Caco-2 (cell line): ENCODE measurements at regions not wholly inside any gene's neighbourhood (a gene's known extent, or its start where the extent isn't known, plus 50 kb on each side); places are given as distances from the start of the nearest gene placed in this dataset.

Experiments used
- BruUV-seq: library from RNA; stranded (reverse); fragments of 400-500 nt; replicated peaks from 2 replicates; lab custom pipeline; 2021; lab: Mats Ljungman, UMichigan
- CTCF ChIA-PET: fragments of 300-600 bp; sonication (Branson Sonifier 250); formaldehyde crosslinking; loops from one replicate; lab custom pipeline; 2022; ENCODE audit warnings: antibody characterized with exemption; lab: Charles Lee
- POLR2A ChIA-PET: fragments of 300-600 bp; sonication (Branson Sonifier 250); formaldehyde crosslinking; loops from one replicate; lab custom pipeline; 2022; ENCODE audit warnings: antibody characterized with exemption; lab: Charles Lee
- DNase-seq, 2 experiments: peaks; one replicate each; pipeline versions ENCODE4 v3.0.0 to v3.0.0-alpha.2; 2020 to 2022
- H3K27me3 ChIP-seq: replicated peaks from 2 replicates; pipeline ENCODE4 v1.6.0; 2011; ENCODE audit warnings: low read length; ENCODE audit not compliant: control insufficient read depth, insufficient read depth
- H3K36me3 ChIP-seq: 2 replicates; pipeline ENCODE4 v1.5.1; 2011; ENCODE audit warnings: low read length; ENCODE audit not compliant: control insufficient read depth, insufficient read depth
- H3K4me1 ChIP-seq: fragments of 250-450 bp; sonication (Bioruptor Pico); 2 replicates; pipeline ENCODE4 v1.5.1; 2020; ENCODE audit warnings: mild to moderate bottlenecking
- H3K4me3 ChIP-seq: 2 replicates; pipeline ENCODE4 v1.5.1; 2011; ENCODE audit warnings: low read depth, mild to moderate bottlenecking, control low read depth, low read length
- H3K9me3 ChIP-seq: fragments of 250-450 bp; sonication (Bioruptor Pico); 2 replicates; pipeline ENCODE4 v1.5.1; 2020; ENCODE audit warnings: mild to moderate bottlenecking, moderate library complexity
- H3K27ac Mint-ChIP-seq: one replicate; pipeline ENCODE4 v1.8.0; 2022; ENCODE audit warnings: mixed read lengths; ENCODE audit not compliant: unreplicated experiment
- H3K27me3 Mint-ChIP-seq: one replicate; pipeline ENCODE4 v1.8.0; 2022; ENCODE audit warnings: mixed read lengths; ENCODE audit not compliant: insufficient read depth, unreplicated experiment
- H3K36me3 Mint-ChIP-seq: one replicate; pipeline ENCODE4 v1.8.0; 2022; ENCODE audit warnings: mild to moderate bottlenecking, mixed read lengths; ENCODE audit not compliant: insufficient read depth, unreplicated experiment
- H3K4me1 Mint-ChIP-seq: one replicate; pipeline ENCODE4 v1.8.0; 2022; ENCODE audit warnings: low read depth, mixed read lengths; ENCODE audit not compliant: unreplicated experiment
- H3K4me3 Mint-ChIP-seq: one replicate; pipeline ENCODE4 v1.8.0; 2022; ENCODE audit warnings: mild to moderate bottlenecking, moderate library complexity, mixed read lengths; ENCODE audit not compliant: unreplicated experiment
- H3K9me3 Mint-ChIP-seq: one replicate; pipeline ENCODE4 v1.8.0; 2022; ENCODE audit warnings: mixed read lengths; ENCODE audit not compliant: unreplicated experiment
- CTCF ChIP-seq, 2 experiments: fragments of 200-600 bp in 1 of 2; IDR thresholded peaks; 1 replicate in 1 of 2; 2 replicates in 1 of 2; pipeline versions ENCODE4 v1.5.1 to v1.8.0; 2011 to 2022; ENCODE audit warnings: antibody characterized with exemption in 1 of 2, control low read depth in 1 of 2, inconsistent platforms in 1 of 2, low read depth in 1 of 2, low read length in 1 of 2, mild to moderate bottlenecking in 1 of 2, moderate library complexity in 1 of 2; ENCODE audit not compliant: insufficient read depth in 1 of 2, severe bottlenecking in 1 of 2, unreplicated experiment in 1 of 2
- intact Hi-C: fragments of 100-400 bp; cut with micrococcal nuclease; formaldehyde crosslinking; loops from one replicate; pipeline ENCODE4 v1.10.0; 2022; ENCODE audit not compliant: unreplicated experiment

GRCh38 chr2:222798528-222798927 lies 62.3 kb upstream of the ACSL3 start:
- Histone ChIP-seq H3K4me1 (peaks cover 64% of the 10 kb centered on the region), H3K9me3 (no peaks in the 10 kb centered on the region)

DNA sequence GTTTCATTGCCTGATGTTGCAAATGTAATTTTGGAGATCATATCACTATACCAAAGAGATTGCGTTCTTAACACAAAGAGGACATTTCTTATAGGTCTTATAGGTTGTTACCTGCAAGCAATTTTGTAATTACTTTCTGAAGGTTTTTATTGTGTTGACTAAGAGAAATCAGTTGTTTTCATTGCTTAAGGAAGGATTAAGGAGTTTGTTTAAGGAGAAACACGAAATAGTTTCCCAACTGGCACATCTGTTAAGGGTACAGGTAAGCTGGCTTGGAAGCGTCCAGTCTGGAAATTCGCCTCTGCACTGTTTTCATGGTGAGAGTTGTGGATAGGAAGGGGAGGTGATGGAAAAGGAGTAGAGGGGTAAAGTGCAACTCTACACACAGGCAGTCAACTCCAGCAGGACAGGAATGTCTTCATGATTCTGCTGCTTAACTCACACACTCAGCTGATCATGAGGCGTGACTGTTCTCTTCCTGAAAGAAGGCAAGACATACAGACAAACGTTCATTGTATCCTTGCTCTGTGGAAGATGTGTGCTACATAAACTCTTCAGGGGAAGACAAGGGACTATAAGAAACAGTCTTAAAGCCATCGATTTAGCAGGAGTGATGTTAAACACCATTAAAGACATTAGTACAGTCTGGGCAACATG lies 61.4 kb upstream of the ACSL3 start:
- ChIA-PET POLR2A (no interaction called here), CTCF (interaction anchor here (0.7 to 1.4 kb wide), 2 partner anchors 64 to 104 kb away, joined by 5 to 8 read pairs; no protein-coding TSS in a partner anchor)
- peaks cover 60% of the 10 kb centered on the region for H3K4me1 ChIP-seq
- no peak for DNase-seq
- Mint-ChIP-seq H3K4me1 (peaks cover 48% of the 10 kb centered on the region), H3K27me3 (no peaks in the 10 kb centered on the region), H3K9me3 (no peaks in the 10 kb centered on the region), H3K27ac (no peak overlapping the region), H3K36me3 (no peaks in the 10 kb centered on the region), H3K4me3 (no peak overlapping the region)
- no peak overlapping the region for H3K4me3 ChIP-seq
- no peaks in the 10 kb centered on the region for H3K27me3 ChIP-seq
- intact Hi-C loops, result loop anchor here (5.0 kb wide), 1 partner anchor 107 kb away; no protein-coding TSS in a partner anchor
- BruUV-seq, result no TSS peak
- H3K9me3 ChIP-seq, result no peaks in the 10 kb centered on the region
- TF ChIP-seq CTCF (IDR thresholded peaks at IDR 0.05; ENCODE audit: insufficient read depth in 1 of 2, low read depth in 1 of 2, low read length in 1 of 2, severe bottlenecking in 1 of 2, unreplicated experiment in 1 of 2), result no peak
- no peaks in the 10 kb centered on the region for H3K36me3 ChIP-seq

More at GRCh38 chr2:222798528-222798927, 62.3 kb upstream of the ACSL3 start:
- Mint-ChIP-seq H3K27me3 (no peaks in the 10 kb centered on the region), H3K36me3 (no peaks in the 10 kb centered on the region), H3K27ac (no peak overlapping the region), H3K4me1 (peaks cover 48% of the 10 kb centered on the region), H3K4me3 (no peak overlapping the region), H3K9me3 (no peaks in the 10 kb centered on the region)
- CTCF ChIA-PET, result interaction anchor here (0.7 to 1.4 kb wide), 3 partner anchors 63 to 105 kb away, joined by 3 to 8 read pairs (median 5); no protein-coding TSS in a partner anchor
- no TSS peak for BruUV-seq
- intact Hi-C loops, result loop anchor here (5.0 kb wide), 1 partner anchor 106 kb away; no protein-coding TSS in a partner anchor
- Histone ChIP-seq H3K27me3 (no peaks in the 10 kb centered on the region), H3K4me3 (no peak overlapping the region), H3K36me3 (no peaks in the 10 kb centered on the region)
- no peak for DNase-seq
- no peak for TF ChIP-seq CTCF (IDR thresholded peaks at IDR 0.05; ENCODE audit: insufficient read depth in 1 of 2, low read depth in 1 of 2, low read length in 1 of 2, severe bottlenecking in 1 of 2, unreplicated experiment in 1 of 2)
- POLR2A ChIA-PET, result no interaction called here

- H3K27me3 ChIP-seq, result no peaks in the 10 kb centered on the region
- Mint-ChIP-seq H3K27me3 (no peaks in the 10 kb centered on the region), H3K36me3 (no peaks in the 10 kb centered on the region), H3K4me3 (no peak overlapping the region), H3K9me3 (no peaks in the 10 kb centered on the region), H3K27ac (no peak overlapping the region), H3K4me1 (peaks cover 36% of the 10 kb centered on the region)
- intact Hi-C loops, result no loop called here
- no peaks in the 10 kb centered on the region for H3K9me3 ChIP-seq
- ChIA-PET POLR2A (interaction anchor here (0.6 kb wide), 1 partner anchor 24 kb away, joined by 5 read pairs; no protein-coding TSS in a partner anchor), CTCF (no interaction called here)
- H3K4me3 ChIP-seq, result no peak overlapping the region
- no TSS peak for BruUV-seq
- H3K4me1 ChIP-seq, result peaks cover 47% of the 10 kb centered on the region
- no peaks in the 10 kb centered on the region for H3K36me3 ChIP-seq
- TF ChIP-seq CTCF (IDR thresholded peaks at IDR 0.05; ENCODE audit: insufficient read depth in 1 of 2, low read depth in 1 of 2, low read length in 1 of 2, severe bottlenecking in 1 of 2, unreplicated experiment in 1 of 2), result no peak
- DNase-seq, result no peak
These were observed 58.2 kb upstream of the ACSL3 start for GRCh38 chr2:222802514-222803196.
